IPS DF 19.7 (cell line): ENCODE measurements at regions not wholly inside any gene's neighbourhood (a gene's known extent, or its start where the extent isn't known, plus 50 kb on each side); places are given as distances from the start of the nearest gene placed in this dataset.
"Not testable (repeated sequence)": the region's sequence is repeated elsewhere in the genome, so short reads cannot be mapped to it uniquely, and the experiment has no call there.

Source experiments
- DNase-seq: peaks from one replicate; pipeline ENCODE4 v3.0.0-alpha.2; 2013; ENCODE audit warnings: low read depth, low spot score

DNA sequence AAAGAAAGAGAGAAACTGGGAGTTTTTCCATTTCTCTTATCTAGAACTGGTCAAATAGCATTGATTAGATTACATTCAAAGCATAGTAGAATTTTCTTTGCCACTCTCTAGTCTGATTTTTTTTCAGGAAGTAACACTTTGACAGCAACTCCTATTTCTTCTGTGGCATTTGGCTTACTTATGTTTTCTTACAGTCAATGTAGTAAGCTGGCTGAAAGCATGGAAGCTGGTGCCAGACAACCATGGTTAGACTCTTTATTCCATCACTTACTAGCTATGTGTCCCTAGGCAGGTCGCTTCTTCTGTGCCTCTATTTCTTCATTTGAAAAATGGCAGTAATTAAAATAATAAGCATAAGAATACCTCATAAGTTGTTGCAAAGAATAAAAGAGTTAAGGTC lies 54.2 kb upstream of the OPRM1 start:
- DNase-seq = no peak

DNA sequence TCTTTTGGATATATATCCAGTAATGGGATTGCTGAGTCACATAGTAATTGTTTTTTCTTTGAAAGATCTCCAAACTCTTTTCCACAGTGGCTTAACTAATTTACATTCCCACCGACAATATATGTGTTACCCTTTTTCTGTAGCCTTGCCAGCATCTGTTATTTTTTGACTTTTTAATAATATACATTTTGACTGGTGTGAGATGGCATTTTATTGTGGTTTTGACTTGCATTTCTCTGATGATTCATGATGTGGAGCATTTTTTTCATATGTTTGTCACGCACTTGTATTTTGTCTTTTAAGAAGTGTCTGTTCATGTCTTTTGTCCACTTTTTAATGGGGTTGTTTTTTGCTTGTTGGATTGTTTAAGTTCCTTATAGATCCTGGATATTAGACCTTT lies 58.9 kb upstream of the OPRM1 start:
- DNase-seq = no peak

DNA sequence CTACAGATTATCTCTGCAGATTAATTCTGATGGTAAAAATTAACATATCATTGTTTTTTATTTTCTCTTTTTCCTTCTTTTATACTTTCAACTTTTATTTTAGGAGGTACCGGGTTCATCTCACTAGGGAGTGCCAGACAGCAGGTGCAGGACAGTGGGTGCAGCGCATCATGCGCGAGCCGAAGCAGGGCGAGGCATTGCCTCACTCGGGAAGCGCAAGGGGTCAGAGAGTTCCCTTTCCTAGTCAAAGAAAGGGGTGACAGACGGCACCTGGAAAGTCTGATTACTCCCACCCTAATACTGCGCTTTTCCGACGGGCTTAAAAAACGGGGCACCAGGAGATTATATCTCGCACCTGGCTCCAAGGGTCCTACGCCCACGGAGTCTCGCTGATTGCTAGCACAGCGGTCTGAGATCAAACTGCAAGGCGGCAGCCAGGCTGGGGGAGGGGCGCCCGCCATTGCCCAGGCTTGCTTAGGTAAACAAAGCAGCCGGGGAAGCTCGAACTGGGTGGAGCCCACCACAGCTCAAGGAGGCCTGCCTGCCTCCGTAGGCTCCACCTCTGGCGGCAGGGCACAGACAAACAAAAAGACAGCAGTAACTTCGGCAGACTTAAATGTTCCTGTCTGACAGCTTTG lies 60.0 kb upstream of the OPRM1 start:
- not testable (repeated sequence) for DNase-seq

DNA sequence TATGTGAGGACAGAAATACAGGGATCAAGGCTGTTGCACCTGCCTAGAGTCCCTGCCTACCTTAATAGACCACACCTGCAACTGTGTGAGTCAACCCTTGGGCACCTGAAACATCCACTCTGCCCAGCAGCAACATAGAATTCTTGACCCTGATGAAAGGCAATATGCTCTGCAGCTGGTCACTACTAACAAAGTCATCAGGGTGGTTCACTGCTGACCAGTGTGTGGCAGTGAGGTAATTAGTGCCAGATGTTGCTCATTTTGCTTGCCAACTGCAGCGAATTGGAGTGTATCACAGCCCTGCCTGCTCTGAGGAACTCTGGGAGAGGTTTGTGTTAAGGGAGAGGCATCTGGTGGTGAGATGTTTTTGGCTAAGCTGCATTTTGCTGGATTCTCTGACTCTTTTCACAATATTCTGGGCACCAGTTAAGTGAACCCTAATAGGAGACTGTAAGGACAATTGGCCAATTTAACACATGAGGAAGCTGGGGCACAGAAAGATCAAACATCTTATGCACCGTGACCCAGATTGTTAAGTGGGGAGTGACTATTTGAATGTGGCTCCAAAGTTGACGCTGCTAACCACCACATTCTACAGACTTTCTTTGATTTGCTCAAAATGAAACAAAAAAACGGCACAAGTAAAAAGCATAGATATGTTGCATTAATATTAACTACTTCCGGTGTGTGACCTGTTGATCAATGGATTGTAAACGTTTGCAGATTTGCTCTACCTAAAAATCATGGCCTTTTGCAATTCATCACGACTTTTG lies 61.9 kb upstream of the OPRM1 start:
- DNase-seq = no peak

DNA sequence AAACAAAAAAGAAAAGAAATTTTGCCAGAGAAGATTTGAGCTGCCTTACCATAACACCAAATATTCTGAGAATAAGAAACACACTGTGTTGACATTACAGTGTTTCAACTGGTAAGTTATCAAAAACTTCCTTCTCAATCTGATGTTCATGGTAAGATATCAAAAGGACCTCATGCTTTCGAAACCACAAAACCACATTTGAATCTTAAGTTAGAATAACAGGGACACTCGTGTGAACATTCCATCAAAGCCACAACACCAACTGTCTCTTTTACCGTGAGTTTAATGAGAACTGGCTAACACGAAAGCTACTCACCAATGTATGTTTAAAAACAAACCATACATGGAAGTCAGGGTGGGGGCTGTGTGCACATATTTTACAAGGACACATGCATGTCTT lies 73.0 kb upstream of the OPRM1 start:
- no peak for DNase-seq

DNA sequence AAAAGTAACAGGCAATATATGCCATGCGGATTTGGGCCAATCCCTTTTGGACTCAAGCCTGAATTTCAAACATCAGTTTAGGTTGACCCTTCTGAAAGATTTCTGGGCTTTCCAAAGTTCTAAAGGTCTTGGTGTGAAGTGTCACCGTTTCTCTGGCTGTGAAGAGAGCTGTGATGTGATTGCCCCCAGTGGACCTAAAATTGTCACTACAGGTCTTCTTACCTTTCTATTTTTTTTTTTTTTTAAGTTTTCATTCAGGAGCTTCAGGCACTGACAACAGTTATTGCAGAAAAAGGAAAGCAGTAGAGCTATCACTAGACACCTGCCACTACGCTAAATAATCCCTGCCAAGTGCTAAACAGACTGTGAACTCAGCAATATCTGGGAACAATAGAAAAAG lies 75.7 kb upstream of the OPRM1 start:
- no peak for DNase-seq

DNA sequence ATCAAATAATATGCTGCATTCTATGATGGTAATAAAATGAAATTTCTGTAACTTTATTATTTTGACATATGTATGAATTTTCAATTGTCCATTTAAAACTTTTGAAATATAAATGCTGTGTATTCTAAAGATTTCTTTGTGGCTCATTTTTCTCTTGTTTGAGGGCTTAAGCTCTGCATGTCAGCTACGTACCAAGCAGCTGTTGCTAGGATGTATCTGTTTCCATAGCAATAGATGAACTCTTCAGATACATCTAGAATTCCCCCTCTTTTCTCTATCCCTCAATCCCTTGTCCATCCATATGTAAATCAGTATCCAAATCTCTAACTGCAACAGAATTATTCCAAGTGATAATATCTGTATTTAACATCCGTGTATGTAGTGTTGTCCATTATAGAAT lies 76.5 kb upstream of the OPRM1 start:
- no peak for DNase-seq

DNA sequence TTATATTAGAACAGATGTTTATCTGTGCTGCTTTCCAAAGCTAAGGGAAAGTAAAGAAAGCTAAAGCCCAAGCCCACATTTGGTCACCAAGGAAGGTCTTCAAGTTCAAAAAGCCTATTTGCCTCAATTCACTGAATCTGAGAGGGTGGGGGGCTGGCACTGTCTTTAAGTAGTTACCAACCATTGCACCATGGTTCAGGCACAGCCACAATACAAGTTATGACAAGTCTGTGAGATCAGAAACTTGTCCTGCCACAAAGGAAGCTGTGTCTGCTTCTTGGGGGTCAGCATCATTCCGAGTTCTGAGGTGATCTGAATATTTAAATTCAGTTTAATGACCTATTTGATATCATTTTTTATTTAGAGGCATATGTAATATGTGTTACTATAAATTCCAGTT lies 78.3 kb upstream of the OPRM1 start:
- DNase-seq = no peak

DNA sequence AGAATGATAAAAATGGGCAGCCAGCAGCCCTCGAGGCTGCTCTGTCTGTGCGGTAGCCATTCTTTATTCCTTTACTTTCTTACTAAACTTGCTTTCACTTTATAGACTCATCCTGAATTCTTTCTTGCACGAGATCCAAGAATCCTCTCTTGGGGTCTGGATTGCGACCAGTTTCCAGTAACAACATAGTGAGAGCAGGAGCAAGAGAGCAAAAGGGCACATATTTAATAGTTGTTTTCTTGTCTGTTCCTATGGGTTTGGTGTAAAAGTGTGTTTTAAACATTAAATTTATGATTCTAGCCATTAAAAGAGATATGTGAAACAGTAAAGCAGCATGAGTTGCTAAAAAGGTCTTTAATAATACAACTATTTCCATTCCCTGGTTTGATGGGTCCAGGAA lies 78.8 kb upstream of the OPRM1 start:
- DNase-seq = no peak

DNA sequence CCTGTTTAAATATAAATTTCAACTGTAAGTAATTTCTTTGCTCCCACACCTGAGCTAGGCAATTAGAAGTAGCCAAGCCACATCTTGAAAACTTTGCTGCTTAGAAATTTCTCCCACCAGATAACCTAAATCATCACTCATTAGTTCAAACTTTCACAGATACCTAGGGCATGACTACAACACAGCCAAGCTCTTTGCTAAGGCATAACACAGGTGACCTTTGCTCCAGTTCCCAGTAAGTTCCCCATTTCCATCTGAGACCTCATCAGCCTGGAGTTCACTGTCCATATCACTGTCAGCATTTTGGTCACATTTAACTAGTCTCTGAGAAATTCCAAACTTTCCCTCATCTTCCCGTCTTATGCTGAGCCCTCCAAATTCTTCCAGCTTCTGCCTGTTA lies 79.8 kb upstream of the OPRM1 start:
- no peak for DNase-seq

DNA sequence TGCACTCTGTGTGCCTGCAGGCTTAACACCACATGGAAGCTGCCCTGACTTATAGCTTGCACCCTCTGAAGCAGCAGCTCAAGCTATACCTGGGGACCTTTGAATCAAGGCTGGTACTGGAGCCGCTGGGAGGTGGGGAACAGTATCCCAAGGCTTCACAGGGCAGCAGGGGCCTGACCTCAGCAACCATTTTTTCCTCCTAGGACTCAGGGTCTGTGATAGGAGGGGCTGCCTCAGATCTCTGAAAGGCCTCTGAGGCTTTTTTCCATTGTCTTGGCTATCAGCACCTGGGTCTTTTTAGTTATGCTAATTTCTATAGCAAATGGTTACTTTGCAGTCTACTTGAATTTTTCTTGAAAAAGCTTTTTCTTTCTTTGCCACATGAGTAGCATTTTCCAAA lies 80.2 kb upstream of the OPRM1 start:
- DNase-seq = no peak

DNA sequence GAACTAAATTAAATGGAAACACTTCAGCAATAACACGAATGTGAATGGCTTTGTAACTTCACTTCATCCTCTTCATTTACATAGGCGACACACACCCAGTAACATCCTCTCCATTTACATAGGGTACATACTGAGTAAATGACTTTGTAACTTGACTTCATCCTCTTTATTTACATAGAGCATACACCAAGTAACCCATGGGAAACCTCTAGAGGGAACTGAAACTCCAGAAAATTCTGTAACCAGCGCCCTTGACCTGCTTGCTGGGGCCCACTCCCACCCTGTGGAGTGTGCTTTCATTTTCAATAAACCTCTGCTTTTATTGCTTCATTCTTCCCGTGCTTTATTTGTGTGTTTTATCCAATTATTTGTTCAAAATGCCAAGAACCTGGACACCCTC lies 81.6 kb upstream of the OPRM1 start:
- no peak for DNase-seq

DNA sequence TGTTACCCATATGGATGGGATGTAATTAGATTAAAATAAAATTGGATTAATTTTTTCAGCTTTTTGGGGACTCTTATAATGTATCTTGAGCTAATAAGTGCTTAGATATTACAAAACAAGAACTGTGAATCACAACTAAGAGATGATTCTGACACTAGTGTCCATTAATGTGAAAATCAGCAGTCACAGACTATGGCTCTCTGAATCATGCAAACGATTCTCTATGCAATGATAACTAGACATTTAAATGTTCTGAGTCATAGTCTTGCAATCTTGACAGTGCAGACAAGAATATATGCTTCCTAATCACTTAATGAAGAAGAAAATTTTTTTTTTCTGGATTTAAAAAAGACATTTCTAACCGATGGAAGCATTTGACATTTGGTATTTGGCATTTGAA lies 82.2 kb upstream of the OPRM1 start:
- no peak for DNase-seq

DNA sequence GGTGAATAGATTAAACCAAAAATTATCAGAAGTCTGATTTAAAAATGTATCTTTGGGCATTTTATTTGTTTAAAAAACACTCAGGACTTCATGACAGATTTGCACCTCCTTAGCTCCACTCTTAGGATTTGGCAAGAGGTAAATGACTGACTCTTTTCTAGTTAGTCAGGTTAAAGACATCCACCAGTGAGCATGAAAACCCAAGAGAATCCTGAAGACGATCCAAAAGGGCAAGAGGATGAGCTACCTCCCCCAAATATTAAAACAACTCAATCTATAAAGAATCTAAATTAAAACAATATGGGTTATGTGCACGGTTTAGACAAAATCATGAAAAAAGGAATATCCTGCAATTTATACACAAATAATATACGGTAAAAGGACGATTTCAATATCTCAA lies 89.4 kb upstream of the OPRM1 start:
- no peak for DNase-seq

DNA sequence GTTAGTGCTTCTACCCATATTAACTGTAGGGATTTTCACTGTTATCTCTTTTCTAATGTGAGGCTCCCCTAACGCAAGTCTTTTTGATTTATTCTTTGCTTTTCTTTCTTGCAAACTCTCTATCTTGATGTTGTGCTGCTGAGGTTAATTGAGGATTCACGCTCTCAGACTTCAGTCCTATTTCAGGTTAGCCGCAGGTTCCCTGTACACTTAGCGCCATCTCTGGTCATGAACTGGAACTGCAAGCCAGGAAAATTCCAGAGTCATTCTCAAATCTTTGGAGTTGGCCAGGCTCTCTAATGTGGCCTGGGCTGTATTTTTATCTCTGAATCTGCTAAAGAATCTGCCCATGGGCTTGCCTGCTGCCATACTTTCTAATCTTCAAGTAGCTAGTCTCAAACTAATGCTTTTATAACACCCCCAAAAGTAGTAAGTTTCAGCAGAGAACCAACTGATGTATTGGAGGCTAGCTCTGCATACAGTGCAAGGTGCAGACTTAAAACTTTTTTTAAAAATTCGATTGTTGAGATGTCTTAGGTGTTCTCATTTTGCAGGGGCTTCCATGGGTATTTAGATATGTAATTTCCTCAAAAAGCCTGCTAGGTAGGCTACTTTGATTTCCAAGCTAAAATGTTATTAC lies 91.1 kb upstream of the OPRM1 start:
- no peak for DNase-seq

DNA sequence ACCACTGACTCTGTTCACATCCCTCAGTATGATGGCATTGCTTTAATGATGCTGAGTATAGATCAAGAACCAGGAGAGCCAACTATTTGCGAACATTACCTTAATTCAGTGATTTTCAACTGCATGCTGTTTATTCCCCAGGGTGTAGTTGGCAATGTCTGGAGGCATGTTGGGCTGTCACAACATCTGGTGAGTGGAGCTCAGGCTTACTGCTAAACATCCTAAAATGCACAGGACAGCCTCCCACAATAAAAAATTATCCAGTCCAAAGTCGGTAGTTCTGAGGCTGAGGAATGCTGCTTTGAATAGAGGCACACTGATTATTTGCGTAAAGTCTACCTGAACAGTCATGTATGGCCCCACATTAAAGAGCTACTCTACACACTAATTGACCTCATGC lies 94.8 kb upstream of the OPRM1 start:
- DNase-seq = no peak

DNA sequence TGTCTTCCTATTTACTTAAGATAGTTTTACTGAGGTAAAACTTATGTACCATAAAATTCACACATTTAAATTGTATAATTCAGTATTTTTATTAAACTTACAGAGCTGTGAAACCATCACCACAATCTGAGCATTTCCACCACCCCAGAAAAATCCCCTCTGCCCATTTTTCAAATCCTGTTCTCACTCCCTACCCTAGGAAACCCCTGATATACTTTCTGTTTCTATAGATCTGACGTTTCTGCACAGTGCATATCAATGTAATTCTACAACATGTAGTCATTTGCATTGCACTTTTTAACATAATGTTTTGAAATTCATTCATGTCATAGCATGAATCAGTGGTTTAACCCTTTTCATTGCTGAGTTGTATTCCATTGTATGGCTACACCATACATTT lies 96.7 kb upstream of the OPRM1 start:
- DNase-seq = no peak

DNA sequence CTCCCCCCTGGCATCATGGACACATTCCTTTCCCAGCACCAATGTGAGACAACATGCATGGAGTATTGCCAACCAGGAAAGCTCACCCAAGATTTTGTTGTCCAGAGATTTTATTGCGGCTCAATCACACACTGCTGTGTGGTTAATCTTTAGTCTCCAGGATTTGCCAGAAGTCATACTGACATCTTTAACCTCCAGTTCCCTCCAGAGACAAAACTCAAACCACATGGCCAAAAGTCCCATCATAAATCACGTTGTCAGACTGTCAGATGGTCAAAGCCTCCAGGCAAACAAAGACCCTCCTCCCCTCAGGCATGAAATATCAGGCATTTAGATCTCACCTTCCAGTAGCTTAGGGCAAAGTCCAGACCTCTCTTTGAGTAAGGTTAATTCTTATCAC lies 97.3 kb upstream of the OPRM1 start:
- DNase-seq = no peak

DNA sequence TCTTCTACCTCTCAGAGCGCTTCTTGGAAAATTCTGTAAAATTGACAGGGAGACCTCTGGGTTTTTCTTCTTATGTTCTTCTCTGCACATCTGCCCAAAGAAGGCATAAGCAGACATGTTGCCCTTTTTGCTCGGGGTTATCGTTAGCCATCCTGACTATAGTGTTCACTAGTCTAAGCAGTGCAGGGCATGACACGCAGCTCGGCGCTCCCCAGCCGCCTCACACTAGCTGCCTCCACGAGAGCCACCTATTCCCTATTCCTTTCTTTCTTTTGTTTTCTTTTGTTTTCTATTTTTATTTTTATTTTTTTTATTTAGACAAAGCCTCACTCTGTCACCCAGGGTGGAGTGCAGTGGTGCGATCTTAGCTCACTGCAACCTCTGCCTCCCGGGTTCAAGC lies 100.2 kb upstream of the OPRM1 start:
- no peak for DNase-seq

DNA sequence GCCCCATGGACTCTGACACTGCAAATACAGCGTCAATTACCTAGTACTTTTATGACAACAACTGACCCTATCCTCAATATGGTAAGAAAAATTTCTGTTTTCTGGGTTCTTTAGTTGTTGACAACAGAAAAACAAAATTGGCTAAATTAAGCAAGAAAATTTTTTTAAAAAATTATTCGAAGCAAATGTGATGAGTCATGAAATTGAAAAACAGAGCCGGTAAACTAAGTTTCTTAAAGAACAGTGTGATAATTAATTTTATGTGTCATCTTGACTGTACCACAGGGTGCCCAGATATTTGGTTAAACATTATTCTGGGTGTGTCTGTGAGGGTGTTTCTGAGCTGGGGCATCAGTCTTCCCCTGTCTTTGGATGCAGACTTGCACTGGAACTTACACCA lies 107.6 kb upstream of the OPRM1 start:
- no peak for DNase-seq

DNA sequence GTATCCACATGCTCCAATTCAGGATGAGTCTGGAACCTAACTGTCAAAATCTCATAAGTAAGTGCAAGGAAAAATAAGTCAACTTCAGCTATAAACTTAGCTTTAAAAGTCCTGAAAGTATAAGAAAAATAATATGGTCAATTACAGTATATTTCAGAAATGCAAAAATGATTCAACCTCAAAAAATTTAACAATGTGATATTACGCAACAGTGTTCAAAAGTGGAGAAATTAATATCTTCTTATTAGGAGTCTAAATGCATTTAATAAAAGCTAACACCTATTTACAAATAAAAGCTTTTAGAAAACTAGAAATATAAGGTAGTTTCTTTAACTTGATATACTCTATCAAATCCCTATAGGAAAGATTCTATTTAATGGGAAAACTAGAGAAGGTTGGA lies 111.2 kb upstream of the OPRM1 start:
- DNase-seq = no peak

DNA sequence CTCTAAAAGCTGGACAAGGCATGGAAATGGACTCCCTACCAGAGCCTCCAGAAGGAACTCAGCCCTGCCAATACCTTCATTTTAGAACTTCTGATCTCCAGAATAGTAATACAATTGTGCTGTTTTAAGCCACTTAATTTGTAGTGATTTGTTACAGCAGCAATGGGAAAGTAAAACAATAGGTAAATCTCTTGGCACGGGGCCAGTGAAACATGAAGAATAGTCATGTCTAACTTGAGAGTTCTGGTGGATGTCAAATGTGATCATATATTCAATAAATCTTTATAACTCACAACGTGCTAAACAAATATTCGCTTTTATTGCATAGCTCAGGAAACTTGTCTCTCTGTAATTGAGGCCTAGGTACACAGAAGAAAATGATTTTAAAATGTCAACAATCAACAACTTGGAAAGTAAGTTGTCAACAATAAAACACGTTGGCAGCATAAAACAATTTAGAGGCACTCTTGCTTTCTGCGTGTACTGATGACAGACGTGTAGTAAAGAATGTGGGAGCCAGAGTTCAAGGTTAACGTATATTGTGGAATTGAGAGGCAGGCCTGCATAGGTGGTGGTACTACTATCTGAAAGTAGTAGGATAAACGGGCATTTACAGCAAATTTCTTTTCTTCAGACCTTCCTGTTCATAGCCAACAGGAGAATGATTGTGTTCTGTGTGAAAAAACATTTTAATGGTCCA lies 140.5 kb upstream of the OPRM1 start:
- no peak for DNase-seq

DNA sequence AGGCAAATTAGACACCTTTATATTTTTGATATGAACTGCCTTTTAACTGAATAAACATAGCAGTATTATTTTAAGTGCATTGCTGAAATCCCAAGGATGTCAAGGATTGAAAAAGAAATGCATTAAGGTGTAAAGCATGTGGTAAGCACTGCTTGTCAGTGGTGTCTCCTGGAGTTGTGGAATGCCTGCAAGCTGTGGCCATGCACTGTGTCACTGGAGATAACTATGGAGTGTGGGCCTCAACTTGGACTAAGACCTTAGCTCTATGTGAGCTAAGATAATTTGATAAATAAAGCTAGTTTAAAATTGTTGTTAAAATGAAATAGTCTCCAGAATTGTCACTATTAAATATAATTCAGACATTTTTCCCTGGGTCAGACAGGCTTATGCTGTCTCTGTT lies 156.6 kb upstream of the OPRM1 start:
- no peak for DNase-seq
